Cardiac septum (tissue), 1 donor: ENCODE measurements at regions not wholly inside any gene's neighbourhood (a gene's known extent, or its start where the extent isn't known, plus 50 kb on each side); places are given as distances from the start of the nearest gene placed in this dataset.

Source experiments
- DNase-seq: peaks from one replicate; pipeline ENCODE4 v3.0.0-alpha.2; 2020; ENCODE audit warnings: low spot score
- intact Hi-C: fragments of 100-400 bp; cut with DNase I; formaldehyde crosslinking; loops from one replicate; pipeline ENCODE4 v1.14.0; 2022
- donor health status: DM: no; HTN: no; CAD: no.

GRCh38 chr17:17416400-17417360 is 60.1 kb upstream of the MED9 start:
- intact Hi-C loops: loop anchor here (5.0 kb wide), 1 partner anchor 81 kb away; the partner anchor contains the start of gene RASD1
- DNase-seq: peak; percentile 74

GRCh38 chr17:17417718-17418181 is 59.0 kb upstream of the MED9 start:
- intact Hi-C loops: loop anchor here (5.0 kb wide), 1 partner anchor 80 kb away; the partner anchor contains the start of gene RASD1
- DNase-seq: no peak

DNA sequence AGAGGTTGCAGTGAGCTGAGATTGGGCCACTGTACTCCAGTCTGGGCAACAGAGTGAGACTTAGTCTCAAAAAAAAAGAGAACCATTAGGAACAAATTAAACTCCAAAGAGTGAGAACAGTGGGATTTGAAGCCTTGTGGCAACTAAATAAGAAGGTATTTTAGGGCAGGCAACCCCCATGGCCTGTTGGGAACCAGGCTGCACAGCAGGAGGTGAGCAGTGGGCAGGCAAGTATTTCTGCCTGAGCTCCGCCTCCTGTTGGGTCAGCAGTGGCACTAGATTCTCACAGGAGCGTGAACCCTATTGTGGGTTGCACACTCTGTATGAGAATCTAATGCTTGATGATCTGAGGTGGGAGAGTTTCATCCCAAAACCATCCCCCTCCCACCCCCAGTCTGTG is 57.6 kb upstream of the MED9 start:
- intact Hi-C loops: loop anchor here (5.0 kb wide), 1 partner anchor 78 kb away; the partner anchor contains the start of gene RASD1
- no peak for DNase-seq

DNA sequence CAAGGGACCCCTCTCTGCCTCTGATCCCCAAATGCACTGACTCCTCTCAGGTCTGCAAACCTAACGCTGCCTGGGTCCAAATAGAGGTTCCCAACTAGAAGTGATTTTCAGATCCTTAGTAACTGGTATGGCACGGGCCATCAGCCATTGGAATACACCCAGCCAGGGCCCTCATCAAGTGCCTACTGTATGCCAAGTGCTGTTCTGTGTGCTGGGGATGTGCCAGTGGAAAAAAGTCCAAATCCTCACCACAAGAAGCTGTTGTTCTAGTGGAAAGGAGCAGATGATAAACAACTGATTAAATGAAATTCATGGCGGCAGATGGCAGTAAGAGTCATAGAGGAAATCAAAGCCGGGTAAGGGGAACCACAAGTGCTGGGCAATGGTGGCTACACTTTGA is 57.2 kb upstream of the MED9 start:
- intact Hi-C loops: loop anchor here (5.0 kb wide), 1 partner anchor 78 kb away; the partner anchor contains the start of gene RASD1
- no peak for DNase-seq

DNA sequence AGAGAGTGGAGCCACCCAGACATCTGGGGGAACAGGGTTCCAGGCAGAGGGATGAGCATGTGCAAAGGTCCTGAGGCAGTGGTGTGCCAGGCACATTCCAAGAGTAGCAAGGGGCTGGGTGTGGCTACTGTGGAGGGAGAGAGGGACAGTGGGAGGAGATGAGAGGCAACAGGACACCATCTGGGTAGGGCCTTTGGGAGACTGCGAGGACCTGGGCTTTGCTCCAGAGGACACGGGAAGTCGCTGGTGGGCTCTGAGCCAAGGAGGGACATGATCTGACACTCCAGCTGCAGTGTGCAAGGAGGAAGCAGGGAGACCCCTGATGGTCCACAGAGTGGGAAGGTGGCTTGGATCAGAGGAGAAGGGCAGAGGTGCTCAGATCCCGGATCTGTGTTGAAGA is 56.7 kb upstream of the MED9 start:
- DNase-seq: no peak
- intact Hi-C loops: no loop called here

- DNase-seq: peak; percentile 82
- intact Hi-C loops: no loop called here
Observed at GRCh38 chr17:17420561-17421269, 56.1 kb upstream of the MED9 start.

DNA sequence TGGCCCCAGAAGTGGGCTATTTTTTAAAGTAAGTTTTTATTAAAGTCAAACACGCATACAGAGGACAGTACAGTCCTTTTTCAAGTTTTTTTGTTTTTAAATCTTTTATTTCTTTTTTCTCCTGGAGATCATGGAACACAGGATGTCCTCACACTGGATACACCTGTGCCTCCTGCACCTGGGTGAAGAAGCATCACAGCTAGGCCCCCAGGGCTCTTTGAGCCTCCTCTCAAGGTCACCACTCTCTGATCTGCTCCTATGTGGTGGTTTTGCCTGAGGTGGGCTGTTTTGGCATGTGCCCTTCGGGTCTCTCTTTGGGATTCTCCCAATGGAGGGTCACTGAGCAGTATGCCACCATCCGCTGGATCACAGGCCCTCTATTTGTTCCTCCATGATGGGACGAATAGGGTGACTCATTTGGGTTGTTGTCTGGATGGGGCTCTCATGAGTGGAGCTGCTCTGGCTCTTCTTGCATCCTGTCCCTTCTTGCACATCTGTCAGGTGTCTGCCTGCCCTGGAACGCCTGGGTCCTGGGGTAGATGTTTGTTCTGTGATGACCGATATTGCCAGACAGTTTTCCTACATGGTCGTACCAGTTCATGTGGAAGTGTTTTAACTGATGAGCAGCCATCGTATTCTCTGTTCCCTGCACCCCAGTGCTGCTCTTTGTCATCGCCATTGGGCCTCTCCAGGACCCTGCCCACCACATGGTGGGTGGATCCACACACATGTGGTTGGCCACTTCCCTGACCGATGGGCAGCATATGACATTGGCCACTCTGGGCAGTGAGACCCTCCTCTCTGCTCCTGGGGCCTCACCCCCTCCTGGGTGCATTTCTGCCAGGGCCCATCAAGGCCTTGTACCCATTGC is 55.2 kb upstream of the MED9 start:
- DNase-seq: peak; percentile 63
- intact Hi-C loops: no loop called here

- intact Hi-C loops: no loop called here
- peak; percentile 56 for DNase-seq
Observed at GRCh38 chr17:17422217-17422610, 54.6 kb upstream of the MED9 start.

DNA sequence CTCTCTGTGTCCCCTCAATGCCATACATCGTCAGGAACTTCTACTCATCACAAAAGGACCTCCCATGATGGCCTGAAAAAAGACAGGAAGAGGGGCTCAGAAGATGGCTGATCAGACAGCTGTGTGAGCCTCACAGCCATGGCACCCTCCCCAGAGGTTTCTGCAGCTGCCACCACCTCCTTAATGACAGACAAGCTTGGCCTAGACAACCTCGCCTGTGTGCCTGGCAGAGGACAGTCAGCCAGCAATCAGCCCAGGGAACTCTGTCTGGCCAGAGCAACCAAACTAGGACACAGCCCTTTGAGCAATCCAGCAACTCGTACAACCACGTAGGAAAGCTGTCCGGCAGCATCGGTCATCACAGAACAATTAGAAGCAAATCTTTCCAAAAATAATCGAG is 54.2 kb upstream of the MED9 start:
- intact Hi-C loops: no loop called here
- DNase-seq: no peak

DNA sequence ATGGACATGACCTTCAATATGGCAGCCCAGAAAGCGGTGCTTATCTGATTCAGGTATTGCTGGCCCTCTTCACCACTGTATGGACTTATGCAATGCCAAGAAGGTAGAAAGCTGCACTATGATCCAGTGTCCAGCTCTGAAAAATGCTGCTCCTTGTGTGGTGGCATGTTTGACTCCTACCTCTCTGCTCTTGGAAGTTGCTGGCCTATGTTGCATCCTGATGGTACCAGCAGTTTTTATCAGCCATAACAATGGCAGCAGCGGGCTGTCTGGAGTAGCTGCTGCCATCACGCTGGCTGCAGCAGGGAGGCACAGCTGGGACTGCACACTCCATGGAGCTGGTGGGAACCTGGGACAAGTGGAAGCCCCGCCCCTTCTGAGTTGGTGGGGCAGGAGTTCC is 53.1 kb upstream of the MED9 start:
- no peak for DNase-seq
- intact Hi-C loops: no loop called here

- no peak for DNase-seq
- intact Hi-C loops: no loop called here
Observed at GRCh38 chr17:17424552-17424951, 52.2 kb upstream of the MED9 start.

DNA sequence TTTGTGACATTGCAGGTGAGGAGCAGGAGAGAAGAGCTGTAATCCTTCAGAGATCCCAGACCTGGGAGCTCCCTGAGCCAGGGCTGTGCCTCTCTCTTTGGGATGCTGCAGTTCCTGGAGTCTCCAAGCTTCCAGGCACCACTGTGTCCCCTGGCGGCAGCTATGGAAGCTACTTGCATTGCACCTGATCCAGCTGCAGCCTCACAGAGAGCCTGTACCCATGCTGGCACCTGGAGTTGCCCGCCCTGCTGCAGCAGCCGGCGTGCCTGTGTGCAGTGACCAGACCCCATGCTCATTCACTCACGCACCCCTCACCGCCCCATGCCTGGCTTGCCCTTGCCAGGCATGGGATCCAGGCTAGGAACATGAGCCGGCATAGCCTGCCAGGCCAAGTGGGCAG is 51.8 kb upstream of the MED9 start:
- DNase-seq: no peak
- intact Hi-C loops: no loop called here

DNA sequence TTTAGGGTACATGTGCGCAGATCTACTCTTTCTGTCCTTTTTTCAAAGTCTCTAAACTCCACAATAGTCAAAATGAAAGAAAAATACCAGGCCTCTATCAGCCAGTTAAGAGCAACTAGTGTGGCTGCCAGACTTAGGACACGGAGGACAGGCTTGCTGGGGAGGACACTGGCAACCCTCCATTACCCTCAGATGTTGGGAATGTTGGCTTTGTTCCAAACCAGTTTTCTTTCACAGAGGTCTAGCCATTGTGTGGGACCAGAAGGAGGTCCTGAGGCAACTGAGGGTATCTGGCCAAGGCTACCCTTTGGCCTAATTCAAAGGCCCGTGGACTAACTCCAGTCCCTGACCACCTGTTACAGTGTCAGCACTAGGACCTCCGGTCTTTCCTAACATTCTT is 51.2 kb upstream of the MED9 start:
- DNase-seq: no peak
- intact Hi-C loops: no loop called here

- intact Hi-C loops: no loop called here
- no peak for DNase-seq
Observed at GRCh38 chr17:17426184-17426583, 50.6 kb upstream of the MED9 start.
